K562 (cell line): ENCODE measurements at regions not wholly inside any gene's neighbourhood (a gene's known extent, or its start where the extent isn't known, plus 50 kb on each side); places are given as distances from the start of the nearest gene placed in this dataset.

ENCODE experiments used
- ATAC-seq: fragments of 200-7000 bp; cut with Tn5 transposase; 3 replicates; pipeline ENCODE4 v1.9.1; 2020; ENCODE audit warnings: moderate library complexity
- BruUV-seq: library from RNA; stranded (reverse); fragments of 400-500 nt; replicated peaks from 2 replicates; lab custom pipeline; 2021; lab: Mats Ljungman, UMichigan
- CTCF ChIA-PET: fragments of 300-600 bp; formaldehyde crosslinking; extraction: SDS; loops from one replicate; lab custom pipeline; 2021; ENCODE audit warnings: low intra/inter-chr PET ratio; lab: Yijun Ruan, JAX
- POLR2A ChIA-PET: fragments of 300-600, 350-650 bp; sonication (Branson Sonifier 250); formaldehyde crosslinking; extraction: SDS; loops from one replicate; lab custom pipeline; 2021; ENCODE audit warnings: antibody characterized with exemption, inconsistent platforms; lab: Yijun Ruan, JAX
- DNase-seq, 4 experiments: peaks; one replicate each; pipeline versions ENCODE4 v3.0.0 to v3.0.0-alpha.2; 2011 to 2018; ENCODE audit warnings: low spot score in 3 of 4, mixed read lengths in 3 of 4; ENCODE audit errors: extremely low read depth in 1 of 4
- FAIRE-seq: peaks from 2 replicates; lab custom pipeline; 2011; peaks lifted over from hg19 to GRCh38; lab: Jason Lieb, UNC
- H2AFZ ChIP-seq: 2 replicates; pipeline ENCODE4 v1.6.0; 2011; ENCODE audit warnings: low read depth, low read length, control low read depth, inconsistent platforms
- H3K27ac ChIP-seq: fragments of 200-600 bp; 3 replicates; pipeline ENCODE4 v1.8.0; 2011; ENCODE audit warnings: low read depth, mild to moderate bottlenecking, control low read depth, inconsistent platforms, low read length, moderate library complexity, mixed read lengths; ENCODE audit errors: extremely low read depth
- H3K27me3 ChIP-seq, 2 experiments: fragments of 300-600 bp in 1 of 2; 2 replicates in 1 of 2; 3 replicates in 1 of 2; pipeline versions ENCODE4 v1.6.0 to v1.8.0; 2011; ENCODE audit warnings: inconsistent platforms in 2 of 2, low read length in 2 of 2, mild to moderate bottlenecking in 1 of 2, mixed read lengths in 1 of 2, moderate library complexity in 1 of 2; ENCODE audit not compliant: control insufficient read depth in 2 of 2, insufficient read depth in 2 of 2
- H3K36me3 ChIP-seq: fragments of 300-600 bp; 3 replicates; pipeline ENCODE4 v1.8.0; 2011; ENCODE audit warnings: mild to moderate bottlenecking, low read length, inconsistent platforms; ENCODE audit not compliant: control insufficient read depth, insufficient read depth
- H3K4me1 ChIP-seq, 2 experiments: fragments of 200-600 bp in 1 of 2; replicated peaks in 1 of 2; 2 replicates in 1 of 2; 3 replicates in 1 of 2; pipeline versions ENCODE4 v1.5.1 to v1.8.0; 2011; ENCODE audit warnings: inconsistent platforms in 2 of 2, low read length in 2 of 2, mild to moderate bottlenecking in 1 of 2, mixed read lengths in 1 of 2, moderate library complexity in 1 of 2; ENCODE audit not compliant: control insufficient read depth in 2 of 2, insufficient read depth in 2 of 2
- H3K4me2 ChIP-seq: 2 replicates; pipeline ENCODE4 v1.6.1; 2011; ENCODE audit warnings: low read length, control low read depth, inconsistent platforms, mixed read lengths; ENCODE audit not compliant: insufficient read depth
- H3K4me3 ChIP-seq: fragments of 200-600 bp; sonication (generic), shearing (Covaris generic); 2 replicates; pipeline ENCODE4 v1.5.1; 2016; ENCODE audit warnings: control low read depth, inconsistent platforms
- H3K79me2 ChIP-seq: fragments of 200-600 bp; 3 replicates; pipeline ENCODE4 v1.8.0; 2011; ENCODE audit warnings: low read length, inconsistent platforms; ENCODE audit not compliant: control insufficient read depth, insufficient read depth
- H3K9ac ChIP-seq, 2 experiments: 2 replicates each; pipeline versions ENCODE4 v1.6.0 to v1.6.1; 2011; ENCODE audit warnings: low read depth in 2 of 2, low read length in 2 of 2, control low read depth in 1 of 2, inconsistent platforms in 1 of 2, mild to moderate bottlenecking in 1 of 2, mixed read lengths in 1 of 2; ENCODE audit not compliant: insufficient read depth in 1 of 2
- H3K9me1 ChIP-seq: one replicate; pipeline ENCODE4 v1.6.0; 2011; ENCODE audit warnings: inconsistent platforms, mild to moderate bottlenecking, low read length, moderate library complexity; ENCODE audit not compliant: control insufficient read depth, insufficient read depth
- H3K9me3 ChIP-seq: replicated peaks from 2 replicates; pipeline ENCODE4 v1.5.1; 2011; ENCODE audit warnings: low read depth, low read length, inconsistent platforms; ENCODE audit not compliant: control insufficient read depth, insufficient read depth
- H4K20me1 ChIP-seq: replicated peaks from 2 replicates; pipeline ENCODE4 v1.6.1; 2011; ENCODE audit warnings: low read length, inconsistent platforms, mixed read lengths; ENCODE audit not compliant: control insufficient read depth, insufficient read depth
- BRCA1 ChIP-seq, 2 experiments: fragments of 450-650 bp in 1 of 2; sonication (generic) in 1 of 2; formaldehyde crosslinking in 1 of 2; IDR thresholded peaks; 2 replicates each; pipeline versions ENCODE4 v1.5.0 to v1.6.1; 2017 to 2020; ENCODE audit warnings: mild to moderate bottlenecking in 1 of 2, missing genetic modification reagents in 1 of 2
- GTF2F1 ChIP-seq: IDR thresholded peaks from 2 replicates; pipeline ENCODE4 v1.6.1; 2011; ENCODE audit warnings: low read depth, low read length, improper control_type of control experiment
- HINFP ChIP-seq: fragments of 450-650 bp; conservative IDR thresholded peaks from 2 replicates; pipeline ENCODE4 v1.6.1; 2016; ENCODE audit warnings: missing genetic modification characterization, low read depth, mild to moderate bottlenecking, control low read depth, missing compliant biosample characterization
- KDM2B ChIP-seq: fragments of 250-450 bp; sonication (Bioruptor Pico); IDR thresholded peaks from 2 replicates; pipeline ENCODE4 v1.8.0; 2021; ENCODE audit warnings: mild to moderate bottlenecking, moderate library complexity
- TEAD1 ChIP-seq, 2 experiments: fragments of 450-650 bp in 1 of 2; sonication (generic) in 1 of 2; formaldehyde crosslinking; IDR thresholded peaks; 2 replicates each; pipeline versions ENCODE4 v1.4.0 to v1.8.0; 2020 to 2022; ENCODE audit warnings: mild to moderate bottlenecking in 2 of 2, missing genetic modification reagents in 1 of 2
- YBX1 ChIP-seq: fragments of 450-650 bp; IDR thresholded peaks from 2 replicates; pipeline ENCODE4 v1.7.1; 2016; ENCODE audit warnings: mild to moderate bottlenecking
- ZNF224 ChIP-seq: sonication (generic); formaldehyde crosslinking; IDR thresholded peaks from 2 replicates; pipeline ENCODE4 v1.8.0; 2022; ENCODE audit warnings: mild to moderate bottlenecking, missing genetic modification reagents
- WGBS: fragments of 100-300 bp; shearing (Covaris generic); methylation state at CpG from one replicate; pipeline ENCODE4 v1.1.6; 2016; ENCODE audit warnings: low coverage, mixed read lengths; ENCODE audit not compliant: insufficient coverage; ENCODE audit errors: missing lambda C conversion rate; 5-methylcytosine and 5-hydroxymethylcytosine counted together
- in situ Hi-C: fragments of 300-500 bp; cut with MboI; formaldehyde crosslinking; loops from 4 replicates; pipeline ENCODE4 v1.15.0; 2018; ENCODE audit warnings: inconsistent platforms, mixed read lengths
- intact Hi-C: fragments of 100-400 bp; cut with micrococcal nuclease; formaldehyde crosslinking; loops from 2 replicates; pipeline ENCODE4 v1.14.2; 2022

- H3K27ac ChIP-seq: no peak overlapping the region
- in situ Hi-C loops: loop anchor here (10.0 kb wide), 1 partner anchor 137 kb away; no protein-coding TSS in a partner anchor
- no peak overlapping the region for H3K9ac ChIP-seq
- H3K79me2 ChIP-seq: no peaks in the 10 kb centered on the region
- TF ChIP-seq ZNF224 (CRISPR knock-in tag) (no peak), BRCA1 (IDR thresholded peaks at IDR 0.05) (no peak), BRCA1 (CRISPR knock-in tag; IDR thresholded peaks at IDR 0.05) (no peak), KDM2B (CRISPR knock-in tag) (no peak), GTF2F1 (no peak), HINFP (no peak), TEAD1 (CRISPR knock-in tag; IDR thresholded peaks at IDR 0.05) (no peak), YBX1 (no peak)
- no peaks in the 10 kb centered on the region for H4K20me1 ChIP-seq
- H3K27me3 ChIP-seq: peaks cover 10 to 11% of the 10 kb centered on the region in 2 experiments; a peak in 4 of 5 replicates
- no peaks in the 10 kb centered on the region for H3K4me1 ChIP-seq
- 0% methylated on average over 5 of the region's 5 CpGs for WGBS
- CTCF ChIA-PET: no interaction called here
- POLR2A ChIA-PET: no interaction called here
- ATAC-seq (no peak), FAIRE-seq (no peak), DNase-seq (no peak)
- no peaks in the 10 kb centered on the region for H3K9me1 ChIP-seq
- H3K4me3 ChIP-seq: no peak overlapping the region
- no TSS peak for BruUV-seq
- H3K9me3 ChIP-seq: no peaks in the 10 kb centered on the region
- H3K36me3 ChIP-seq: no peaks in the 10 kb centered on the region
- no peak overlapping the region for H2AFZ ChIP-seq
- intact Hi-C loops: no loop called here
- no peak overlapping the region for H3K4me2 ChIP-seq
Measured at GRCh38 chr6:165717732-165718465, 54.9 kb upstream of the PDE10A start.
